Ishikawa (cell line): ENCODE measurements at regions not wholly inside any gene's neighbourhood (a gene's known extent, or its start where the extent isn't known, plus 50 kb on each side); places are given as distances from the start of the nearest gene placed in this dataset.

Experiments
- EP300 ChIP-seq: IDR thresholded peaks from 2 replicates; pipeline ENCODE4 v1.6.1; 2012; ENCODE audit warnings: borderline replicate concordance
- TAF1 ChIP-seq: IDR thresholded peaks from 2 replicates; pipeline ENCODE4 v1.6.1; 2012; ENCODE audit warnings: low read depth, mild to moderate bottlenecking
- ZBTB7A ChIP-seq: IDR thresholded peaks from 2 replicates; pipeline ENCODE4 v1.6.1; 2012; ENCODE audit warnings: low read depth
- TF ChIP-seq, protein P1 (sequence below): IDR thresholded peaks from 2 replicates; pipeline ENCODE4 v1.6.1; 2012; ENCODE audit warnings: low read depth, mild to moderate bottlenecking
- TF ChIP-seq, protein P2 (sequence below): IDR thresholded peaks from 2 replicates; pipeline ENCODE4 v1.6.1; 2012

- TF ChIP-seq, protein P1, sequence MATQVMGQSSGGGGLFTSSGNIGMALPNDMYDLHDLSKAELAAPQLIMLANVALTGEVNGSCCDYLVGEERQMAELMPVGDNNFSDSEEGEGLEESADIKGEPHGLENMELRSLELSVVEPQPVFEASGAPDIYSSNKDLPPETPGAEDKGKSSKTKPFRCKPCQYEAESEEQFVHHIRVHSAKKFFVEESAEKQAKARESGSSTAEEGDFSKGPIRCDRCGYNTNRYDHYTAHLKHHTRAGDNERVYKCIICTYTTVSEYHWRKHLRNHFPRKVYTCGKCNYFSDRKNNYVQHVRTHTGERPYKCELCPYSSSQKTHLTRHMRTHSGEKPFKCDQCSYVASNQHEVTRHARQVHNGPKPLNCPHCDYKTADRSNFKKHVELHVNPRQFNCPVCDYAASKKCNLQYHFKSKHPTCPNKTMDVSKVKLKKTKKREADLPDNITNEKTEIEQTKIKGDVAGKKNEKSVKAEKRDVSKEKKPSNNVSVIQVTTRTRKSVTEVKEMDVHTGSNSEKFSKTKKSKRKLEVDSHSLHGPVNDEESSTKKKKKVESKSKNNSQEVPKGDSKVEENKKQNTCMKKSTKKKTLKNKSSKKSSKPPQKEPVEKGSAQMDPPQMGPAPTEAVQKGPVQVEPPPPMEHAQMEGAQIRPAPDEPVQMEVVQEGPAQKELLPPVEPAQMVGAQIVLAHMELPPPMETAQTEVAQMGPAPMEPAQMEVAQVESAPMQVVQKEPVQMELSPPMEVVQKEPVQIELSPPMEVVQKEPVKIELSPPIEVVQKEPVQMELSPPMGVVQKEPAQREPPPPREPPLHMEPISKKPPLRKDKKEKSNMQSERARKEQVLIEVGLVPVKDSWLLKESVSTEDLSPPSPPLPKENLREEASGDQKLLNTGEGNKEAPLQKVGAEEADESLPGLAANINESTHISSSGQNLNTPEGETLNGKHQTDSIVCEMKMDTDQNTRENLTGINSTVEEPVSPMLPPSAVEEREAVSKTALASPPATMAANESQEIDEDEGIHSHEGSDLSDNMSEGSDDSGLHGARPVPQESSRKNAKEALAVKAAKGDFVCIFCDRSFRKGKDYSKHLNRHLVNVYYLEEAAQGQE, result no peak
- TF ChIP-seq TAF1, result no peak
- no peak for TF ChIP-seq ZBTB7A
- no peak for TF ChIP-seq EP300
- TF ChIP-seq, protein P2, sequence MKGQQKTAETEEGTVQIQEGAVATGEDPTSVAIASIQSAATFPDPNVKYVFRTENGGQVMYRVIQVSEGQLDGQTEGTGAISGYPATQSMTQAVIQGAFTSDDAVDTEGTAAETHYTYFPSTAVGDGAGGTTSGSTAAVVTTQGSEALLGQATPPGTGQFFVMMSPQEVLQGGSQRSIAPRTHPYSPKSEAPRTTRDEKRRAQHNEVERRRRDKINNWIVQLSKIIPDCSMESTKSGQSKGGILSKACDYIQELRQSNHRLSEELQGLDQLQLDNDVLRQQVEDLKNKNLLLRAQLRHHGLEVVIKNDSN, result no peak
Observed at GRCh38 chr16:16817196-16817595, 438.3 kb downstream of the NPIPA7 start.
